ENCODE measurements at regions not wholly inside any gene's neighbourhood (a gene's known extent, or its start where the extent isn't known, plus 50 kb on each side); places are given as distances from the start of the nearest gene placed in this dataset.

GRCh38 chr2:200725596-200725995, 86.1 kb upstream of the BZW1 start:
- no peak for TF ChIP-seq CTCF (IDR thresholded peaks at IDR 0.05; ENCODE audit: low read depth, low read length)
- H3K4me3 ChIP-seq (replicated peaks in 1 of 2; ENCODE audit: low read depth in 2 of 2, low read length in 2 of 2) = no peak overlapping the region
- DNase-seq (ENCODE audit: low read depth in 2 of 2) = no peak

GRCh38 chr2:200728630-200729029, 83.1 kb upstream of the BZW1 start:
- H3K4me3 ChIP-seq (replicated peaks in 1 of 2; ENCODE audit: low read depth in 2 of 2, low read length in 2 of 2) = no peak overlapping the region
- DNase-seq (ENCODE audit: low read depth in 2 of 2) = peak; percentile 89 to 96
- TF ChIP-seq CTCF (IDR thresholded peaks at IDR 0.05; ENCODE audit: low read depth, low read length) = no peak

- TF ChIP-seq CTCF (IDR thresholded peaks at IDR 0.05; ENCODE audit: low read depth, low read length) = no peak
- no peak overlapping the region for H3K4me3 ChIP-seq (replicated peaks in 1 of 2; ENCODE audit: low read depth in 2 of 2, low read length in 2 of 2)
- DNase-seq (ENCODE audit: low read depth in 2 of 2) = no peak
Observed at GRCh38 chr2:200730302-200730701, 81.4 kb upstream of the BZW1 start.

GRCh38 chr2:200730960-200731359, 80.8 kb upstream of the BZW1 start:
- H3K4me3 ChIP-seq (replicated peaks in 1 of 2; ENCODE audit: low read depth in 2 of 2, low read length in 2 of 2) = no peak overlapping the region
- TF ChIP-seq CTCF (IDR thresholded peaks at IDR 0.05; ENCODE audit: low read depth, low read length) = no peak
- DNase-seq (ENCODE audit: low read depth in 2 of 2) = no peak

GRCh38 chr2:200732866-200733265, 78.8 kb upstream of the BZW1 start:
- TF ChIP-seq CTCF (IDR thresholded peaks at IDR 0.05; ENCODE audit: low read depth, low read length) = no peak
- no peak overlapping the region for H3K4me3 ChIP-seq (replicated peaks in 1 of 2; ENCODE audit: low read depth in 2 of 2, low read length in 2 of 2)
- DNase-seq (ENCODE audit: low read depth in 2 of 2) = no peak

GRCh38 chr2:200733713-200734198, 78.0 kb upstream of the BZW1 start:
- H3K4me3 ChIP-seq (replicated peaks in 1 of 2; ENCODE audit: low read depth in 2 of 2, low read length in 2 of 2) = no peak overlapping the region
- no peak for DNase-seq (ENCODE audit: low read depth in 2 of 2)
- TF ChIP-seq CTCF (IDR thresholded peaks at IDR 0.05; ENCODE audit: low read depth, low read length) = no peak

- no peak overlapping the region for H3K4me3 ChIP-seq (replicated peaks in 1 of 2; ENCODE audit: low read depth in 2 of 2, low read length in 2 of 2)
- DNase-seq (ENCODE audit: low read depth in 2 of 2) = peak in 1 of 2 donors; percentile 38
- no peak for TF ChIP-seq CTCF (IDR thresholded peaks at IDR 0.05; ENCODE audit: low read depth, low read length)
Observed at GRCh38 chr2:200735061-200735460, 76.6 kb upstream of the BZW1 start.
